Neural cell (in vitro differentiated cells): ENCODE measurements at regions not wholly inside any gene's neighbourhood (a gene's known extent, or its start where the extent isn't known, plus 50 kb on each side); places are given as distances from the start of the nearest gene placed in this dataset.

Source experiments
- EP300 ChIP-seq: fragments of 450-650 bp; conservative IDR thresholded peaks from 2 replicates; pipeline ENCODE4 v1.6.1; 2014; ENCODE audit warnings: antibody characterized with exemption, mild to moderate bottlenecking, moderate library complexity; ENCODE audit not compliant: poor library complexity, severe bottlenecking
- EZH2 ChIP-seq: fragments of 200-600, 300-800 bp; shearing (Covaris generic), sonication (generic); IDR thresholded peaks from 2 replicates; pipeline ENCODE4 v1.6.1; 2014; ENCODE audit warnings: antibody characterized with exemption, low read length, borderline replicate concordance, mild to moderate bottlenecking; ENCODE audit not compliant: insufficient read depth, poor library complexity, severe bottlenecking
- POLR2AphosphoS5 ChIP-seq: IDR thresholded peaks from 2 replicates; pipeline ENCODE4 v1.6.1; 2012
- TAF1 ChIP-seq: IDR thresholded peaks from 2 replicates; pipeline ENCODE4 v1.6.1; 2012; ENCODE audit warnings: low read depth
- TF ChIP-seq, protein P1 (sequence below): fragments of 450-650 bp; IDR thresholded peaks from 2 replicates; pipeline ENCODE4 v1.5.1; 2014; ENCODE audit warnings: antibody characterized with exemption, mild to moderate bottlenecking, moderate library complexity; ENCODE audit not compliant: poor library complexity, severe bottlenecking

GRCh38 chr2:235411905-235412485, 81.8 kb upstream of the AGAP1 start:
- TF ChIP-seq, protein P1, sequence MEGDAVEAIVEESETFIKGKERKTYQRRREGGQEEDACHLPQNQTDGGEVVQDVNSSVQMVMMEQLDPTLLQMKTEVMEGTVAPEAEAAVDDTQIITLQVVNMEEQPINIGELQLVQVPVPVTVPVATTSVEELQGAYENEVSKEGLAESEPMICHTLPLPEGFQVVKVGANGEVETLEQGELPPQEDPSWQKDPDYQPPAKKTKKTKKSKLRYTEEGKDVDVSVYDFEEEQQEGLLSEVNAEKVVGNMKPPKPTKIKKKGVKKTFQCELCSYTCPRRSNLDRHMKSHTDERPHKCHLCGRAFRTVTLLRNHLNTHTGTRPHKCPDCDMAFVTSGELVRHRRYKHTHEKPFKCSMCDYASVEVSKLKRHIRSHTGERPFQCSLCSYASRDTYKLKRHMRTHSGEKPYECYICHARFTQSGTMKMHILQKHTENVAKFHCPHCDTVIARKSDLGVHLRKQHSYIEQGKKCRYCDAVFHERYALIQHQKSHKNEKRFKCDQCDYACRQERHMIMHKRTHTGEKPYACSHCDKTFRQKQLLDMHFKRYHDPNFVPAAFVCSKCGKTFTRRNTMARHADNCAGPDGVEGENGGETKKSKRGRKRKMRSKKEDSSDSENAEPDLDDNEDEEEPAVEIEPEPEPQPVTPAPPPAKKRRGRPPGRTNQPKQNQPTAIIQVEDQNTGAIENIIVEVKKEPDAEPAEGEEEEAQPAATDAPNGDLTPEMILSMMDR = no peak
- no peak for TF ChIP-seq EZH2
- no peak for TF ChIP-seq EP300
- TF ChIP-seq POLR2AphosphoS5 = no peak
- TF ChIP-seq TAF1 = no peak
